Amniotic stem cell (primary cell): ENCODE measurements at regions not wholly inside any gene's neighbourhood (a gene's known extent, or its start where the extent isn't known, plus 50 kb on each side); places are given as distances from the start of the nearest gene placed in this dataset.
A peak's percentile ranks its signal among the peaks of the same experiment; 100 is the strongest.

ENCODE experiments used
- DNase-seq: peaks from one replicate; lab custom pipeline; 2025; lab: John Stamatoyannopoulos, UW

- DNase-seq: no peak
These were observed 187.6 kb downstream of the PCSK1 start for GRCh38 chr5:96245140-96246091.

GRCh38 chr5:96244696-96245095 is 188.4 kb downstream of the PCSK1 start:
- no peak for DNase-seq

GRCh38 chr5:96243862-96244261 is 189.2 kb downstream of the PCSK1 start:
- DNase-seq: no peak

GRCh38 chr5:96243203-96243602 is 189.8 kb downstream of the PCSK1 start:
- peak; percentile 64 for DNase-seq

GRCh38 chr5:96242571-96242970 is 190.5 kb downstream of the PCSK1 start:
- no peak for DNase-seq

- no peak for DNase-seq
These were observed 196.2 kb downstream of the PCSK1 start for GRCh38 chr5:96236831-96237230.

- no peak for DNase-seq
These were observed 197.0 kb downstream of the PCSK1 start for GRCh38 chr5:96236051-96236450.

- no peak for DNase-seq
These were observed 197.8 kb downstream of the PCSK1 start for GRCh38 chr5:96235008-96235910.

- no peak for DNase-seq
These were observed 200.4 kb downstream of the PCSK1 start for GRCh38 chr5:96232602-96233001.

- DNase-seq: no peak
These were observed 203.9 kb downstream of the PCSK1 start for GRCh38 chr5:96229188-96229587.

GRCh38 chr5:96228408-96228807 is 204.6 kb downstream of the PCSK1 start:
- no peak for DNase-seq

- DNase-seq: no peak
These were observed 205.1 kb downstream of the PCSK1 start for GRCh38 chr5:96227957-96228356.

- peak; percentile 79 for DNase-seq
These were observed 206.0 kb downstream of the PCSK1 start for GRCh38 chr5:96226941-96227552.

GRCh38 chr5:96222129-96222528 is 210.9 kb downstream of the PCSK1 start:
- DNase-seq: no peak

- DNase-seq: peak; percentile 44
These were observed 212.2 kb downstream of the PCSK1 start for GRCh38 chr5:96220610-96221390.

GRCh38 chr5:96219580-96220281 is 213.3 kb downstream of the PCSK1 start:
- peak; percentile 39 for DNase-seq

GRCh38 chr5:96218653-96219052 is 214.4 kb downstream of the PCSK1 start:
- no peak for DNase-seq

- no peak for DNase-seq
These were observed 218.4 kb downstream of the PCSK1 start for GRCh38 chr5:96214442-96215197.

GRCh38 chr5:96209829-96210228 is 223.2 kb downstream of the PCSK1 start:
- DNase-seq: peak; percentile 70

- DNase-seq: no peak
These were observed 225.6 kb downstream of the PCSK1 start for GRCh38 chr5:96207420-96207819.
